H9 (cell line): ENCODE measurements at regions not wholly inside any gene's neighbourhood (a gene's known extent, or its start where the extent isn't known, plus 50 kb on each side); places are given as distances from the start of the nearest gene placed in this dataset.

Experiments
- DNase-seq: peaks from one replicate; pipeline ENCODE4 v3.0.0-alpha.2; 2017
- H2AFZ ChIP-seq: one replicate; pipeline ENCODE4 v1.6.1; 2013; ENCODE audit warnings: mild to moderate bottlenecking, low read length, control low read depth, moderate library complexity
- H2AK5ac ChIP-seq: 2 replicates; pipeline ENCODE4 v1.6.1; 2013; ENCODE audit warnings: low read length, control low read depth, mixed read lengths; ENCODE audit not compliant: insufficient read length
- H2BK120ac ChIP-seq: one replicate; pipeline ENCODE4 v1.6.1; 2013; ENCODE audit warnings: low read depth, mild to moderate bottlenecking, low read length, control low read depth, inconsistent platforms; ENCODE audit not compliant: poor library complexity, severe bottlenecking
- H2BK12ac ChIP-seq: 2 replicates; pipeline ENCODE4 v1.6.1; 2013; ENCODE audit warnings: low read length, control low read depth, mixed read lengths, low read depth; ENCODE audit not compliant: insufficient read length
- H2BK15ac ChIP-seq: 2 replicates; pipeline ENCODE4 v1.6.1; 2013; ENCODE audit warnings: low read depth, low read length, control low read depth
- H2BK20ac ChIP-seq: one replicate; pipeline ENCODE4 v1.6.1; 2013; ENCODE audit warnings: low read depth, mild to moderate bottlenecking, low read length, control low read depth, inconsistent platforms; ENCODE audit not compliant: poor library complexity, severe bottlenecking
- H2BK5ac ChIP-seq: 2 replicates; pipeline ENCODE4 v1.6.1; 2013; ENCODE audit warnings: low read length, control low read depth, mixed read lengths; ENCODE audit not compliant: insufficient read length
- H3K14ac ChIP-seq: 2 replicates; pipeline ENCODE4 v1.6.1; 2013; ENCODE audit warnings: low read length, control low read depth; ENCODE audit not compliant: insufficient read depth
- H3K18ac ChIP-seq: 2 replicates; pipeline ENCODE4 v1.6.1; 2013; ENCODE audit warnings: low read depth, mild to moderate bottlenecking, mixed read lengths, low read length, control low read depth; ENCODE audit not compliant: insufficient read length
- H3K23ac ChIP-seq: 2 replicates; pipeline ENCODE4 v1.6.1; 2013; ENCODE audit warnings: low read length, control low read depth, mixed read lengths, low read depth; ENCODE audit not compliant: insufficient read length
- H3K23me2 ChIP-seq: 2 replicates; pipeline ENCODE4 v1.6.1; 2013; ENCODE audit warnings: low read depth, mild to moderate bottlenecking, mixed read lengths, low read length, control low read depth; ENCODE audit not compliant: insufficient read length, poor library complexity, severe bottlenecking
- H3K27ac ChIP-seq: 2 replicates; pipeline ENCODE4 v1.5.1; 2013; ENCODE audit warnings: low read length, control low read depth, mixed read lengths, low read depth; ENCODE audit not compliant: insufficient read length
- H3K27me3 ChIP-seq: 2 replicates; pipeline ENCODE4 v1.6.1; 2013; ENCODE audit warnings: low read length, control low read depth, inconsistent platforms; ENCODE audit not compliant: insufficient read depth
- H3K4ac ChIP-seq: 2 replicates; pipeline ENCODE4 v1.6.1; 2013; ENCODE audit warnings: low read depth, mild to moderate bottlenecking, control low read depth, inconsistent platforms, low read length, moderate library complexity
- H3K4me1 ChIP-seq: 2 replicates; pipeline ENCODE4 v1.6.1; 2013; ENCODE audit warnings: low read length, control low read depth, inconsistent platforms; ENCODE audit not compliant: insufficient read depth
- H3K4me2 ChIP-seq: 2 replicates; pipeline ENCODE4 v1.6.1; 2013; ENCODE audit warnings: low read length, control low read depth, mixed read lengths; ENCODE audit not compliant: insufficient read length, insufficient read depth
- H3K56ac ChIP-seq: 2 replicates; pipeline ENCODE4 v1.6.1; 2013; ENCODE audit warnings: low read depth, mild to moderate bottlenecking, mixed read lengths, low read length, control low read depth; ENCODE audit not compliant: insufficient read length
- H3K79me1 ChIP-seq: 2 replicates; pipeline ENCODE4 v1.6.1; 2013; ENCODE audit warnings: low read depth, mild to moderate bottlenecking, moderate library complexity, low read length, control low read depth, inconsistent platforms; ENCODE audit not compliant: insufficient read depth, poor library complexity, severe bottlenecking
- H3K79me2 ChIP-seq: 2 replicates; pipeline ENCODE4 v1.6.1; 2013; ENCODE audit warnings: low read length, control low read depth, inconsistent platforms; ENCODE audit not compliant: insufficient read depth
- H3K9ac ChIP-seq: 2 replicates; pipeline ENCODE4 v1.6.1; 2013; ENCODE audit warnings: low read length, control low read depth, mixed read lengths; ENCODE audit not compliant: insufficient read length; ENCODE audit errors: extremely low read depth
- H3K9me3 ChIP-seq: one replicate; pipeline ENCODE4 v1.6.1; 2013; ENCODE audit warnings: low read depth, low read length, inconsistent platforms; ENCODE audit not compliant: control insufficient read depth
- H3T11ph ChIP-seq: one replicate; pipeline ENCODE4 v1.6.1; 2013; ENCODE audit warnings: mild to moderate bottlenecking, low read length, control low read depth, inconsistent platforms
- H4K20me1 ChIP-seq: one replicate; pipeline ENCODE4 v1.6.1; 2013; ENCODE audit not compliant: control insufficient read depth, insufficient read length, insufficient read depth
- H4K5ac ChIP-seq: 2 replicates; pipeline ENCODE4 v1.6.1; 2013; ENCODE audit warnings: low read depth, mild to moderate bottlenecking, mixed read lengths, low read length, control low read depth; ENCODE audit not compliant: insufficient read length
- H4K8ac ChIP-seq: replicated peaks from 2 replicates; pipeline ENCODE4 v1.6.1; 2013; ENCODE audit warnings: low read length, control low read depth, mixed read lengths, low read depth; ENCODE audit not compliant: insufficient read length
- H4K91ac ChIP-seq: 2 replicates; pipeline ENCODE4 v1.6.1; 2013; ENCODE audit warnings: low read depth, mild to moderate bottlenecking, moderate library complexity, mixed read lengths, low read length, control low read depth; ENCODE audit not compliant: insufficient read length
- H3K27ac Mint-ChIP-seq, 3 experiments: 2 replicates in 2 of 3; 3 replicates in 1 of 3; pipeline ENCODE4 v1.8.0; 2020 to 2021; ENCODE audit warnings: mixed read lengths in 3 of 3, mild to moderate bottlenecking in 1 of 3, moderate library complexity in 1 of 3
- H3K27me3 Mint-ChIP-seq: 2 replicates; pipeline ENCODE4 v1.8.0; 2021; ENCODE audit warnings: low read depth, mild to moderate bottlenecking, moderate library complexity, mixed read lengths
- H3K36me3 Mint-ChIP-seq, 3 experiments: 2 replicates in 2 of 3; 3 replicates in 1 of 3; pipeline ENCODE4 v1.8.0; 2020 to 2021; ENCODE audit warnings: low read depth in 3 of 3, mixed read lengths in 3 of 3; ENCODE audit not compliant: insufficient read depth in 1 of 3
- H3K4me1 Mint-ChIP-seq, 2 experiments: 2 replicates each; pipeline ENCODE4 v1.8.0; 2020; ENCODE audit warnings: mixed read lengths in 2 of 2
- H3K4me3 Mint-ChIP-seq, 2 experiments: 2 replicates in 1 of 2; 3 replicates in 1 of 2; pipeline ENCODE4 v1.8.0; 2020 to 2021; ENCODE audit warnings: mild to moderate bottlenecking in 2 of 2, mixed read lengths in 2 of 2, moderate library complexity in 1 of 2
- H3K9me3 Mint-ChIP-seq, 2 experiments: 2 replicates in 1 of 2; 3 replicates in 1 of 2; pipeline ENCODE4 v1.8.0; 2020; ENCODE audit warnings: mild to moderate bottlenecking in 2 of 2, mixed read lengths in 2 of 2, moderate library complexity in 1 of 2
- CTCF ChIP-seq: fragments of 200-600 bp; sonication (generic); conservative IDR thresholded peaks from 3 replicates; pipeline ENCODE4 v1.8.0; 2021; ENCODE audit warnings: antibody characterized with exemption, mild to moderate bottlenecking
- WGBS: extraction: QIAGEN DNeasy Blood & Tissue Kit; methylation state at CpG from one replicate; pipeline ENCODE4 v1.1.7; 2013; ENCODE audit warnings: missing lambda C conversion rate, low lambda C conversion rate, mixed read lengths; ENCODE audit not compliant: insufficient read length; ENCODE audit errors: extremely low coverage; 5-methylcytosine and 5-hydroxymethylcytosine counted together

- Histone ChIP-seq H3T11ph (no peak overlapping the region), H3K23ac (no peak overlapping the region), H3K79me1 (no peaks in the 10 kb centered on the region), H2AK5ac (no peak overlapping the region), H2BK15ac (no peak overlapping the region), H3K18ac (no peak overlapping the region), H2BK12ac (no peak overlapping the region), H3K79me2 (no peaks in the 10 kb centered on the region), H3K14ac (no peak overlapping the region), H4K5ac (no peak overlapping the region), H3K56ac (no peak overlapping the region), H2BK20ac (no peak overlapping the region), H2BK120ac (no peak overlapping the region), H3K9me3 (no peaks in the 10 kb centered on the region), H2BK5ac (no peak overlapping the region), H4K91ac (no peak overlapping the region), H3K9ac (no peak overlapping the region), H3K23me2 (no peaks in the 10 kb centered on the region), H3K27ac (no peak overlapping the region), H4K20me1 (no peaks in the 10 kb centered on the region), H3K4ac (no peak overlapping the region), H3K4me2 (no peak overlapping the region), H3K4me1 (no peaks in the 10 kb centered on the region; the same call in 1 of the 2 replicates), H4K8ac (no peak overlapping the region), H3K27me3 (no peaks in the 10 kb centered on the region), H2AFZ (no peak overlapping the region)
- WGBS, result no CpG with 5 or more reads among the region's 1 CpG
- H3K4me3 Mint-ChIP-seq, result no peak overlapping the region
- no peak overlapping the region for H3K27ac Mint-ChIP-seq
- peaks cover 4 to 6% of the 10 kb centered on the region in 2 experiments; a peak in 4 of 5 replicates for H3K9me3 Mint-ChIP-seq
- no peaks in the 10 kb centered on the region for H3K27me3 Mint-ChIP-seq
- peaks cover 0 to 10% of the 10 kb centered on the region in 2 experiments; a peak in 2 of 4 replicates for H3K4me1 Mint-ChIP-seq
- no peak for TF ChIP-seq CTCF
- DNase-seq, result no peak
- peaks cover 2 to 5% (median 4%) of the 10 kb centered on the region in 3 experiments; a peak in 3 of 7 replicates for H3K36me3 Mint-ChIP-seq
These were observed 287.7 kb downstream of the STIM2 start for GRCh38 chr4:27148211-27148895.
